ENCODE measurements at regions not wholly inside any gene's neighbourhood (a gene's known extent, or its start where the extent isn't known, plus 50 kb on each side); places are given as distances from the start of the nearest gene placed in this dataset.
A peak's percentile ranks its signal among the peaks of the same experiment; 100 is the strongest.

DNA sequence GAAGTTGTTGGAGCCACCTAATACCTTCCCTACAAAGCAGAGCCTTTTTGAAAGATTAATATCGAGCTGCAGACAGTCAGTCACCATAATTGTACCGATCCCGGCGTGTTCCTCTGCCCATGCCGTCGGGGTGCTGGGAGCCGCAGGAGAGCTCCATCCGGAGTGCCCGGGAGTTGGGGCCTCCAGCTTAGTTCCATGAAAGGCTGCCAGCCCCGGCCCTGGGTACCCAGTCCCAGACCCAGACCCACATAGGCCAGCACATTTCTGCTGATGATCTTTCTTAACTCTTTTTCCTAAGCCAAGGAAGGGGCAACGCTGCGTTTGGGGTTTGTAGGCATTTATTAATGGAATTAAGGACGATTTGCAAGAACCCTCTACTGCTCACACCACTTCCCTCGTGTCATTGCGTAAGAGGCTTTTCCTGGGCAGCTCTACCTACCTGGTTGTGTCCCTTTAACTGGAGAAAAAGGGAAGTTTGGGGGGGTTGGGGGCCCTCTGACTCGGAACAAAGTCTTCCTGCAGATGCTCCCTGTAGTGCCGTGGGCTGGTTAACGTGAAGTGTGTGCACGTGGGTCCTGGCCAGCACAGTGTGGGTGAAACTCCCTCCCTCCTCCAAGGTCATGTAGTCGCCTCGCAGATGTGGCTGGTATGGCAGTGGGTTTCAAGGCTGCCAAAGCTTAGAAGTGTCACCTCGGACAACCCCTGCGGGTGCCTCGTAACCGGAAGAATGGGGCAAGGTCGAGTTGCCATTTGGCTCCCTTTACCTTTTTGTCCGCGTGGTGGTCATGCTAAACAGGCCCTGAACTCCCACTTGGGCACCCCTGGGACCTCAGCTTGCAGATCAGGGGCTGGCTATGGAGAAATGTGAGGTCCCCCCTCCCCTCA lies 54.3 kb upstream of the APCDD1L start:
- Mint-ChIP-seq H3K4me3 (peak overlapping the region; percentile 64), H3K4me1 (peaks cover 77% of the 10 kb centered on the region), H3K9me3 (peaks cover 2% of the 10 kb centered on the region), H3K27ac (peak overlapping the region; percentile 51), H3K36me3 (ENCODE audit: low read depth) (no peaks in the 10 kb centered on the region), H3K27me3 (ENCODE audit: low read depth, poor library complexity) (peaks cover 6% of the 10 kb centered on the region)
- TF ChIP-seq, protein P1, sequence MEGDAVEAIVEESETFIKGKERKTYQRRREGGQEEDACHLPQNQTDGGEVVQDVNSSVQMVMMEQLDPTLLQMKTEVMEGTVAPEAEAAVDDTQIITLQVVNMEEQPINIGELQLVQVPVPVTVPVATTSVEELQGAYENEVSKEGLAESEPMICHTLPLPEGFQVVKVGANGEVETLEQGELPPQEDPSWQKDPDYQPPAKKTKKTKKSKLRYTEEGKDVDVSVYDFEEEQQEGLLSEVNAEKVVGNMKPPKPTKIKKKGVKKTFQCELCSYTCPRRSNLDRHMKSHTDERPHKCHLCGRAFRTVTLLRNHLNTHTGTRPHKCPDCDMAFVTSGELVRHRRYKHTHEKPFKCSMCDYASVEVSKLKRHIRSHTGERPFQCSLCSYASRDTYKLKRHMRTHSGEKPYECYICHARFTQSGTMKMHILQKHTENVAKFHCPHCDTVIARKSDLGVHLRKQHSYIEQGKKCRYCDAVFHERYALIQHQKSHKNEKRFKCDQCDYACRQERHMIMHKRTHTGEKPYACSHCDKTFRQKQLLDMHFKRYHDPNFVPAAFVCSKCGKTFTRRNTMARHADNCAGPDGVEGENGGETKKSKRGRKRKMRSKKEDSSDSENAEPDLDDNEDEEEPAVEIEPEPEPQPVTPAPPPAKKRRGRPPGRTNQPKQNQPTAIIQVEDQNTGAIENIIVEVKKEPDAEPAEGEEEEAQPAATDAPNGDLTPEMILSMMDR (IDR thresholded peaks at IDR 0.05): no peak
- no peak for DNase-seq

DNA sequence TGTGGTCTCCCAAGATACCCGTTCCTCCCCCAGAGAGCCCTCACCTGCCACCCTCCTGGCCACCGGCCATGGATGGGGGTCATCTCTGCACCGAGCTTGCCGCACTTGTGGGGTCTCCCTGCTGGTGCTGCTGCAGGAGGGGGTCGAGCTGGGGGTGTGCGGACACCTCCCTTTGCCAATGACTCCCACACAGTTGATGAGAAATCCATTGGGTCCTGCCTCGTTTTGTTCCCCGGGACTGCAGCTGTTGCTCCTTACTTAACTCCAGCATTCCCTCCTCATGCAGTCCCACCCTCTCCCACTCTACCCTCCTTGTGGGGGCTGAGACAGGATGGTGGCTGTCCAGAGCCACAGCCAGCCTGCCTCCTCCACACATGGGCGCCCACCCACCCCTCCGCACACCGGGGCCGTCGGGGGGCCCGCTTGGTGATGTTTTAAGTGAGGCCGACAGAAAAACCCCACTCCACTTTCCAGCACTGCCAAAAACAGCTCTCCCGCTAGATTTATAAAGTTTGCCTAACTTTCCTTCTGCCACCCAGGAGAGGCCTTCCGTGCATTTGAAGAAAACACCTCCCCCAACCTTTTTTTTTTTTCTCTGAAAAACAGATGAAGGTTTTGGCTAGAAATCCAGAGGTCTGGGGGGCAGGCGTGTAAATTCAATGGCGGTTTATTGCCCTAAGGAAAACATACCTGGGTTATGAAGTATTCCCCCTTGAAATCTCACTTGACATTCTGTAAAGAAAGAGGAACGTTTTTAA lies 53.5 kb upstream of the APCDD1L start:
- peak; percentile 41 for DNase-seq
- Mint-ChIP-seq H3K9me3 (peaks cover 8% of the 10 kb centered on the region), H3K36me3 (ENCODE audit: low read depth) (peaks cover 1% of the 10 kb centered on the region), H3K4me3 (peak overlapping the region; percentile 36), H3K4me1 (peaks cover 69% of the 10 kb centered on the region), H3K27me3 (ENCODE audit: low read depth, poor library complexity) (peaks cover 6% of the 10 kb centered on the region), H3K27ac (peak overlapping the region; percentile 51)
- TF ChIP-seq, protein P1 (IDR thresholded peaks at IDR 0.05): no peak

DNA sequence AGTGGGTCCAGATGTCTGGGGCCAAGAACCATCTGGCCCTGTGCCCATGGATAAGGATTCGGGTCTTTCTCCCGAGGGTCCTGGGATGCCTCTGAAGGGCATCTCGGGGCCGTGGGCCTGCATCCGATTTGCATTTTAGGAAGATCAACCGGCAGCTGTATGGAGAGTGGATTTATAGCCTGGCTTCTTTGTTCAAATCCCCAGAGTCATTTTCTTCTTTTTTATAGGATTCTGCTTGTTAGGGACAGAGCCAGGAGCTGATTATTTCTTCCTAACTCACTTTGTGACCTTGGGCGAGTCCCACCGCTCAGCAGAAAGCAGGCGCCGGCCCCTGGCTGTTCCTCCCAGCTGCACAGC lies 52.9 kb upstream of the APCDD1L start:
- no peak for DNase-seq
- Mint-ChIP-seq H3K4me1 (peaks cover 64% of the 10 kb centered on the region), H3K9me3 (peaks cover 14% of the 10 kb centered on the region), H3K27ac (no peak overlapping the region), H3K36me3 (ENCODE audit: low read depth) (peaks cover 7% of the 10 kb centered on the region), H3K4me3 (peak overlapping the region; percentile 58), H3K27me3 (ENCODE audit: low read depth, poor library complexity) (peaks cover 6% of the 10 kb centered on the region)
- TF ChIP-seq, protein P1 (IDR thresholded peaks at IDR 0.05): no peak

DNA sequence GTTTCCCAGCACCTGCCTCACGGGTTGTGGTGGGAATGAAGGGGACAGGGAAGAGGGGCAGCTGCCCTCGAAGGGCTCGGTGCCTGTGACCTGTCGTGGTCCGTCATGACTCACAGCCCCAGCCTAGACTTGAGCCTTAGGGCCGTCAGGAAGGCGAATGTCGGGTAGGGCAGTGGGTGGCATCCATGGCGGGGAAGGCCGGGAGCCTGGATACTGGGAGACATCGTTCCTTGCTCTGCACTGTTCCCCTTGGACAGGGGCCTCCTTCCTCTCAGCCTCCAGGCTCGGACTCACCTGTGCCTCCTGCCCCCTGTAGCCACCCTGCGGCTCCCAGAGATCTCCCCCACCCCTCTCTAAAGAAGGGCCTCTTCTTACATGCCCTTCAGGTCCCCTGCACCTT lies 52.2 kb upstream of the APCDD1L start:
- peak overlapping the region; percentile 79 for H3K27ac Mint-ChIP-seq
- peaks cover 7% of the 10 kb centered on the region for H3K36me3 Mint-ChIP-seq (ENCODE audit: low read depth)
- H3K4me1 Mint-ChIP-seq: peaks cover 58% of the 10 kb centered on the region
- peaks cover 7% of the 10 kb centered on the region for H3K27me3 Mint-ChIP-seq (ENCODE audit: low read depth, poor library complexity)
- H3K9me3 Mint-ChIP-seq: peaks cover 14% of the 10 kb centered on the region
- no peak overlapping the region for H3K4me3 Mint-ChIP-seq
- no peak for DNase-seq
- TF ChIP-seq, protein P1 (IDR thresholded peaks at IDR 0.05): no peak

DNA sequence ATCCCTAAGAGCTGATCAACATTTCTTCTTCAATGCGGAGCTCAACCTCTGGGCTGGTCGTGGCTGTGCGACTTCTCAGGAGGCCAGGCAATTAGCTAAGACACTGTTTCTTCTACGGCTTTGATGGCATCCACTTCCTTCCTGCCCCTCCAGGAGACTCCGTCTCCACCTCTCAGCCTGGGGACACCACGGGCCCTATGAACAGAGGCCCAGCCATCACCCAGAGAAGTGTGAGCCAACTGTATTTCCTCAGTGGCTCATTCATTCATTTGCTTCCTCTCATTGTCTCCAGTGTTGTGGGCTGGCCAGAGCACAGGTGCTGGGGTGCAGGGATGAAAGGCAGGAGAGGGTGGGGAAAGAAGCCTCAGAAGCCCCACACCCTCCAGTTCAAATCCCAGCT lies 51.8 kb upstream of the APCDD1L start:
- H3K27me3 Mint-ChIP-seq (ENCODE audit: low read depth, poor library complexity): peaks cover 9% of the 10 kb centered on the region
- H3K4me3 Mint-ChIP-seq: no peak overlapping the region
- peaks cover 14% of the 10 kb centered on the region for H3K9me3 Mint-ChIP-seq
- no peak overlapping the region for H3K27ac Mint-ChIP-seq
- H3K4me1 Mint-ChIP-seq: peaks cover 54% of the 10 kb centered on the region
- peaks cover 7% of the 10 kb centered on the region for H3K36me3 Mint-ChIP-seq (ENCODE audit: low read depth)
- DNase-seq: no peak
- TF ChIP-seq, protein P1 (IDR thresholded peaks at IDR 0.05): no peak
